ENCODE measurements at regions not wholly inside any gene's neighbourhood (a gene's known extent, or its start where the extent isn't known, plus 50 kb on each side); places are given as distances from the start of the nearest gene placed in this dataset.

DNA sequence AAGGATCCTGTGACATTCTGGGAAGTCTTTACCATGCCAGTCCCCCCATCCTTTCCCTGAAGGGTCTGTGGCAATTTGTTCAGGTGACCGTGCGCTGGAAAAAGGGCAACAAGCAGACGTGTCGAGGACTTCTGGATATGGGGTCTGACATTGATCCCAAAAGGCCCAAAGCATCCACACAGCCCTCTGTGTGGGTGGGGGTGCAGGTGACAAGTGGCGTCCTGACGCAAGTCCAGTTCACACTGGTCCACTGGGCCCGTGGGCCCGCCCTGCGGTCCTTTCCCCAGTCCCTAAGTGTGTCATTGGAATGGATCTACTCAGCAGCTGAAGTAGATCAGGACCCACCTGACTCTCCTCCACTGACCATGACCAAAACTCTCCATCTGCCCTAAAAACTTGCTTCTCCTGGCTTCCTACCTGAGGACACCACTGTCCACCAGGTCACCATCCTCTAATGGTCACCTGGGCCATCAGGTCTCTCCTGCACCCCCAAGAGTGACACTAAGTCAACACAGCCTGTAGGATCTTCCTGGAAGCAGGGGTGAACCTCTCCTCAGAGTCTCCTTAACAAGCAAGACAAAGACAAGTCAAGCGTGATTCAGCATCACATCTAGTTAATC lies 85.6 kb upstream of the SLC66A3 start:
- intact Hi-C loops (cut with micrococcal nuclease) = no loop called here
- Histone ChIP-seq H3K79me2 (ENCODE audit: insufficient read depth, low read length) (no peaks in the 10 kb centered on the region), H3K4me2 (ENCODE audit: low read length) (no peak overlapping the region), H2AFZ (ENCODE audit: low read depth, low read length, poor library complexity, severe bottlenecking) (no peak overlapping the region), H4K20me1 (ENCODE audit: insufficient read depth) (no peaks in the 10 kb centered on the region), H3K9me2 (ENCODE audit: insufficient read depth) (no peaks in the 10 kb centered on the region), H3K36me3 (ENCODE audit: control insufficient read depth in 1 of 2, insufficient read depth in 2 of 2, low read length in 2 of 2) (no peaks in the 10 kb centered on the region), H3K4me3 (replicated peaks in 1 of 2; ENCODE audit: low read depth in 1 of 2, low read length in 2 of 2) (no peak overlapping the region), H3K27ac (ENCODE audit: low read depth, low read length) (no peak overlapping the region), H3K9ac (ENCODE audit: low read length) (no peak overlapping the region), H3K27me3 (ENCODE audit: insufficient read depth, low read length) (no peaks in the 10 kb centered on the region), H3K9me3 (ENCODE audit: control insufficient read depth in 1 of 2, insufficient read depth in 1 of 2, low read depth in 1 of 2, low read length in 2 of 2) (no peaks in the 10 kb centered on the region), H3K4me1 (ENCODE audit: control insufficient read depth in 1 of 2, insufficient read depth in 2 of 2, low read length in 2 of 2) (peaks cover 0 to 26% of the 10 kb centered on the region in 2 experiments; a peak in 3 of 4 replicates)
- RAD21 ChIA-PET (ENCODE audit: low non-redundant PET in 1 of 2, low total read pairs in 2 of 2, uncharacterized antibody in 2 of 2, unreplicated experiment in 2 of 2) = no interaction called here
- CTCF ChIA-PET = no interaction called here
- TF ChIP-seq SRF (IDR thresholded peaks at IDR 0.05; ENCODE audit: low read depth) (no peak), FOSL1 (IDR thresholded peaks at IDR 0.05; ENCODE audit: low read depth) (no peak), EGR1 (IDR thresholded peaks at IDR 0.05; ENCODE audit: low read depth) (no peak), EZH2 (IDR thresholded peaks at IDR 0.05) (no peak), POLR2A (IDR thresholded peaks at IDR 0.05; ENCODE audit: borderline replicate concordance, extremely low read depth, insufficient read depth, insufficient read length) (no peak), ZNF274 (IDR thresholded peaks at IDR 0.05; ENCODE audit: low read depth, low read length) (no peak), CBX3 (IDR thresholded peaks at IDR 0.05; ENCODE audit: low read depth) (no peak), POLR2AphosphoS5 (IDR thresholded peaks at IDR 0.05; ENCODE audit: low read depth, low read length) (no peak), JUND (IDR thresholded peaks at IDR 0.05) (no peak), YY1 (IDR thresholded peaks at IDR 0.05; ENCODE audit: extremely low read depth, insufficient replicate concordance, low read depth, low read length) (no peak), RAD21 (IDR thresholded peaks at IDR 0.05; ENCODE audit: low read depth) (no peak), SP1 (IDR thresholded peaks at IDR 0.05; ENCODE audit: low read depth) (no peak), TCF7L2 (IDR thresholded peaks at IDR 0.05; ENCODE audit: borderline replicate concordance, extremely low read depth, insufficient read depth, insufficient read length) (no peak), EZH2phosphoT487 (IDR thresholded peaks at IDR 0.05; ENCODE audit: borderline replicate concordance) (no peak)
- TF ChIP-seq, protein P1, sequence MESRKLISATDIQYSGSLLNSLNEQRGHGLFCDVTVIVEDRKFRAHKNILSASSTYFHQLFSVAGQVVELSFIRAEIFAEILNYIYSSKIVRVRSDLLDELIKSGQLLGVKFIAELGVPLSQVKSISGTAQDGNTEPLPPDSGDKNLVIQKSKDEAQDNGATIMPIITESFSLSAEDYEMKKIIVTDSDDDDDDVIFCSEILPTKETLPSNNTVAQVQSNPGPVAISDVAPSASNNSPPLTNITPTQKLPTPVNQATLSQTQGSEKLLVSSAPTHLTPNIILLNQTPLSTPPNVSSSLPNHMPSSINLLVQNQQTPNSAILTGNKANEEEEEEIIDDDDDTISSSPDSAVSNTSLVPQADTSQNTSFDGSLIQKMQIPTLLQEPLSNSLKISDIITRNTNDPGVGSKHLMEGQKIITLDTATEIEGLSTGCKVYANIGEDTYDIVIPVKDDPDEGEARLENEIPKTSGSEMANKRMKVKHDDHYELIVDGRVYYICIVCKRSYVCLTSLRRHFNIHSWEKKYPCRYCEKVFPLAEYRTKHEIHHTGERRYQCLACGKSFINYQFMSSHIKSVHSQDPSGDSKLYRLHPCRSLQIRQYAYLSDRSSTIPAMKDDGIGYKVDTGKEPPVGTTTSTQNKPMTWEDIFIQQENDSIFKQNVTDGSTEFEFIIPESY (IDR thresholded peaks at IDR 0.05; ENCODE audit: extremely low read depth, insufficient replicate concordance, low read length) = no peak
- TF ChIP-seq, protein P2, sequence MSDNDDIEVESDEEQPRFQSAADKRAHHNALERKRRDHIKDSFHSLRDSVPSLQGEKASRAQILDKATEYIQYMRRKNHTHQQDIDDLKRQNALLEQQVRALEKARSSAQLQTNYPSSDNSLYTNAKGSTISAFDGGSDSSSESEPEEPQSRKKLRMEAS (IDR thresholded peaks at IDR 0.05) = no peak
- BruUV-seq (replicated peaks) = no TSS peak
- POLR2A ChIA-PET = no interaction called here
- no peak for DNase-seq (ENCODE audit: low read depth, low spot score)
- no peak for ATAC-seq
